WTC11 (cell line): ENCODE measurements at regions not wholly inside any gene's neighbourhood (a gene's known extent, or its start where the extent isn't known, plus 50 kb on each side); places are given as distances from the start of the nearest gene placed in this dataset.

Experiments
- ATAC-seq: fragments of 200-7000 bp; cut with Tn5 transposase; 2 replicates; pipeline ENCODE4 v1.10.0; 2021; ENCODE audit warnings: mild to moderate bottlenecking, moderate library complexity
- CTCF ChIA-PET: fragments of 300-600 bp; sonication (Branson Sonifier 250); formaldehyde crosslinking; loops from one replicate; lab custom pipeline; 2021; ENCODE audit warnings: antibody characterized with exemption; lab: Charles Lee
- POLR2A ChIA-PET: fragments of 350-600 bp; sonication (Branson Sonifier 250); formaldehyde crosslinking; loops from one replicate; lab custom pipeline; 2021; ENCODE audit warnings: antibody characterized with exemption; lab: Charles Lee
- DNase-seq: peaks from one replicate; pipeline ENCODE4 v3.0.0; 2021; ENCODE audit warnings: low spot score
- H3K27ac Mint-ChIP-seq: 2 replicates; pipeline ENCODE4 v1.8.0; 2021; ENCODE audit warnings: mixed read lengths
- H3K27me3 Mint-ChIP-seq: 2 replicates; pipeline ENCODE4 v1.8.0; 2021; ENCODE audit warnings: low read depth, mild to moderate bottlenecking, moderate library complexity, mixed read lengths
- H3K36me3 Mint-ChIP-seq: 2 replicates; pipeline ENCODE4 v1.8.0; 2021; ENCODE audit warnings: mixed read lengths
- H3K4me1 Mint-ChIP-seq: 2 replicates; pipeline ENCODE4 v1.8.0; 2022; ENCODE audit warnings: mixed read lengths
- H3K4me3 Mint-ChIP-seq: 2 replicates; pipeline ENCODE4 v1.8.0; 2021; ENCODE audit warnings: mild to moderate bottlenecking, moderate library complexity, mixed read lengths
- H3K9me3 Mint-ChIP-seq: 2 replicates; pipeline ENCODE4 v1.8.0; 2021; ENCODE audit warnings: mixed read lengths
- AR ChIP-seq: fragments of 250-450 bp; sonication (Bioruptor Pico); IDR thresholded peaks from 2 replicates; pipeline ENCODE4 v1.9.0; 2021; ENCODE audit warnings: mild to moderate bottlenecking
- ATF3 ChIP-seq: sonication (generic); formaldehyde crosslinking; conservative IDR thresholded peaks from 2 replicates; pipeline ENCODE4 v1.8.1; 2022; ENCODE audit warnings: mild to moderate bottlenecking, missing genetic modification reagents
- CTCF ChIP-seq: fragments of 200-600 bp; IDR thresholded peaks from 2 replicates; pipeline ENCODE4 v1.8.0; 2022; ENCODE audit warnings: antibody characterized with exemption
- E2F4 ChIP-seq: sonication (generic); formaldehyde crosslinking; IDR thresholded peaks from 2 replicates; pipeline ENCODE4 v1.8.1; 2022; ENCODE audit warnings: low read depth, mild to moderate bottlenecking, moderate library complexity, missing genetic modification reagents, borderline replicate concordance
- EMX1 ChIP-seq: fragments of 250-450 bp; sonication (Bioruptor Pico); IDR thresholded peaks from 2 replicates; pipeline ENCODE4 v1.8.0; 2021; ENCODE audit warnings: mild to moderate bottlenecking
- ESRRA ChIP-seq: sonication (generic); formaldehyde crosslinking; IDR thresholded peaks from 2 replicates; pipeline ENCODE4 v1.8.1; 2022; ENCODE audit warnings: mild to moderate bottlenecking, missing genetic modification reagents, borderline replicate concordance
- HMGXB4 ChIP-seq: sonication (generic); formaldehyde crosslinking; IDR thresholded peaks from 2 replicates; pipeline ENCODE4 v1.8.1; 2023; ENCODE audit warnings: mild to moderate bottlenecking, moderate library complexity, missing genetic modification reagents
- JAZF1 ChIP-seq: fragments of 250-450 bp; sonication (Bioruptor Pico); IDR thresholded peaks from 2 replicates; pipeline ENCODE4 v1.9.0; 2021; ENCODE audit warnings: moderate library complexity, mild to moderate bottlenecking, inconsistent platforms
- JUN ChIP-seq: sonication (generic); formaldehyde crosslinking; IDR thresholded peaks from 2 replicates; pipeline ENCODE4 v1.8.0; 2023; ENCODE audit warnings: mild to moderate bottlenecking, missing genetic modification reagents
- KAT7 ChIP-seq: sonication (generic); formaldehyde crosslinking; IDR thresholded peaks from 2 replicates; pipeline ENCODE4 v1.8.1; 2023; ENCODE audit warnings: missing genetic modification reagents, mild to moderate bottlenecking, borderline replicate concordance
- NFATC4 ChIP-seq: fragments of 250-450 bp; sonication (Bioruptor Pico); IDR thresholded peaks from 2 replicates; pipeline ENCODE4 v1.9.0; 2021; ENCODE audit warnings: mild to moderate bottlenecking
- PRDM15 ChIP-seq: sonication (generic); formaldehyde crosslinking; IDR thresholded peaks from 2 replicates; pipeline ENCODE4 v1.8.0; 2022; ENCODE audit warnings: missing genetic modification reagents
- TEAD1 ChIP-seq: sonication (generic); formaldehyde crosslinking; IDR thresholded peaks from 2 replicates; pipeline ENCODE4 v1.8.0; 2022; ENCODE audit warnings: mild to moderate bottlenecking, missing genetic modification reagents
- USF2 ChIP-seq: sonication (generic); formaldehyde crosslinking; IDR thresholded peaks from 2 replicates; pipeline ENCODE4 v1.8.1; 2023; ENCODE audit warnings: mild to moderate bottlenecking, missing genetic modification reagents, moderate library complexity
- ZBTB43 ChIP-seq: sonication (generic); formaldehyde crosslinking; IDR thresholded peaks from 2 replicates; pipeline ENCODE4 v1.8.1; 2023; ENCODE audit warnings: mild to moderate bottlenecking, missing genetic modification reagents
- ZNF138 ChIP-seq: sonication (generic); formaldehyde crosslinking; conservative IDR thresholded peaks from 2 replicates; pipeline ENCODE4 v1.8.1; 2022; ENCODE audit warnings: mild to moderate bottlenecking, moderate library complexity, missing genetic modification reagents
- ZNF425 ChIP-seq: fragments of 250-450 bp; sonication (Bioruptor Pico); conservative IDR thresholded peaks from 2 replicates; pipeline ENCODE4 v1.9.0; 2021; ENCODE audit warnings: mild to moderate bottlenecking
- ZSCAN18 ChIP-seq: fragments of 250-450 bp; sonication (Bioruptor Pico); IDR thresholded peaks from 2 replicates; pipeline ENCODE4 v2.1.2; 2022; ENCODE audit warnings: mild to moderate bottlenecking, moderate library complexity

GRCh38 chr6:155630085-155630484 lies 174.4 kb upstream of the NOX3 start:
- no peak for ATAC-seq
- ChIA-PET CTCF (no interaction called here), POLR2A (no interaction called here)
- Mint-ChIP-seq H3K27me3 (no peaks in the 10 kb centered on the region), H3K36me3 (no peaks in the 10 kb centered on the region), H3K27ac (no peak overlapping the region), H3K4me1 (peaks cover 16% of the 10 kb centered on the region), H3K4me3 (no peak overlapping the region), H3K9me3 (peaks cover 11% of the 10 kb centered on the region)
- DNase-seq: no peak
- no peak for TF ChIP-seq ZNF425 (CRISPR knock-in tag)
- no peak for TF ChIP-seq ESRRA
- TF ChIP-seq CTCF: no peak
- TF ChIP-seq USF2 (CRISPR knock-in tag): no peak
- no peak for TF ChIP-seq ZNF138
- TF ChIP-seq ZBTB43 (CRISPR knock-in tag): no peak
- no peak for TF ChIP-seq TEAD1 (CRISPR knock-in tag)
- TF ChIP-seq E2F4 (CRISPR knock-in tag): no peak
- TF ChIP-seq KAT7 (CRISPR knock-in tag): no peak
- TF ChIP-seq JUN (CRISPR knock-in tag): no peak
- TF ChIP-seq NFATC4 (CRISPR knock-in tag): no peak
- TF ChIP-seq AR: no peak
- no peak for TF ChIP-seq ATF3
- TF ChIP-seq PRDM15 (CRISPR knock-in tag): no peak
- no peak for TF ChIP-seq ZSCAN18 (CRISPR knock-in tag)
- no peak for TF ChIP-seq HMGXB4 (CRISPR knock-in tag)
- TF ChIP-seq JAZF1 (CRISPR knock-in tag): no peak
- TF ChIP-seq EMX1 (CRISPR knock-in tag): no peak
- TF ChIP-seq, all 79 proteins: peak for 0
